T-cell (primary cell): ENCODE measurements at regions not wholly inside any gene's neighbourhood (a gene's known extent, or its start where the extent isn't known, plus 50 kb on each side); places are given as distances from the start of the nearest gene placed in this dataset.

Experiments
- ATAC-seq, 4 experiments: fragments of 200-7000 bp in 3 of 4; fragments of 150-1000 bp in 1 of 4; cut with Tn5 transposase; replicated peaks in 1 of 4; 1 replicate in 3 of 4; 2 replicates in 1 of 4; pipeline ENCODE4 v1.10.0; 2021; ENCODE audit warnings: moderate library complexity in 3 of 4, mild to moderate bottlenecking in 2 of 4, moderate number of reproducible peaks in 1 of 4
- CTCF ChIA-PET, 2 donors: fragments of 300-600 bp; sonication (Branson Sonifier 250); formaldehyde crosslinking; loops; one replicate each; lab custom pipeline; 2022; ENCODE audit warnings: antibody characterized with exemption in 2 of 2; lab: Charles Lee
- POLR2A ChIA-PET, 2 donors: fragments of 300-600 bp; sonication (Branson Sonifier 250); formaldehyde crosslinking; loops; one replicate each; lab custom pipeline; 2022; ENCODE audit warnings: antibody characterized with exemption in 2 of 2; lab: Charles Lee
- DNase-seq, 35 experiments: peaks; one replicate each; pipeline versions ENCODE4 v3.0.0 to v3.0.0-alpha.2; 2013 to 2023
- H3K27ac ChIP-seq: one replicate; pipeline ENCODE4 v1.5.1; 2013; ENCODE audit warnings: low read length
- H3K27me3 ChIP-seq, 2 experiments: replicated peaks in 1 of 2; 1 replicate in 1 of 2; 2 replicates in 1 of 2; pipeline versions ENCODE4 v1.6.1 to v1.7.0; 2013; ENCODE audit warnings: low read length in 1 of 2, mixed read lengths in 1 of 2; ENCODE audit not compliant: control insufficient read depth in 2 of 2, insufficient read depth in 2 of 2; ENCODE audit errors: extremely low read depth in 1 of 2
- H3K36me3 ChIP-seq, 2 donors: 1 replicate in 1 of 2; 2 replicates in 1 of 2; pipeline versions ENCODE4 v1.6.1 to v1.7.0; 2013; ENCODE audit warnings: low read length in 1 of 2; ENCODE audit not compliant: control insufficient read depth in 2 of 2, insufficient read depth in 1 of 2; ENCODE audit errors: extremely low read depth in 1 of 2
- H3K4me1 ChIP-seq, 2 experiments: 1 replicate in 1 of 2; 2 replicates in 1 of 2; pipeline versions ENCODE4 v1.6.1 to v1.7.0; 2013; ENCODE audit warnings: low read length in 2 of 2, mixed read lengths in 1 of 2; ENCODE audit not compliant: insufficient read depth in 2 of 2, control insufficient read depth in 1 of 2; ENCODE audit errors: extremely low read depth in 1 of 2
- H3K4me3 ChIP-seq, 2 donors: 1 replicate in 1 of 2; 2 replicates in 1 of 2; pipeline versions ENCODE4 v1.5.1 to v1.7.0; 2013; ENCODE audit warnings: mild to moderate bottlenecking in 2 of 2, low read length in 1 of 2, moderate library complexity in 1 of 2; ENCODE audit not compliant: control insufficient read depth in 1 of 2; ENCODE audit errors: extremely low read depth in 1 of 2
- H3K9me3 ChIP-seq: 2 replicates; pipeline ENCODE4 v1.7.0; 2013
- H3K27ac Mint-ChIP-seq, 2 donors: one replicate each; pipeline ENCODE4 v1.8.0; 2020 to 2021; ENCODE audit warnings: mild to moderate bottlenecking in 2 of 2, mixed read lengths in 2 of 2
- H3K27me3 Mint-ChIP-seq, 2 donors: one replicate each; pipeline ENCODE4 v1.8.0; 2021 to 2022; ENCODE audit warnings: mixed read lengths in 2 of 2
- H3K36me3 Mint-ChIP-seq: one replicate; pipeline ENCODE4 v1.8.0; 2021; ENCODE audit warnings: mixed read lengths
- H3K4me1 Mint-ChIP-seq, 3 donors: one replicate each; pipeline ENCODE4 v1.8.0; 2020 to 2022; ENCODE audit warnings: mixed read lengths in 3 of 3, mild to moderate bottlenecking in 1 of 3
- H3K4me3 Mint-ChIP-seq, 3 donors: one replicate each; pipeline ENCODE4 v1.8.0; 2020 to 2022; ENCODE audit warnings: mild to moderate bottlenecking in 3 of 3, mixed read lengths in 3 of 3, moderate library complexity in 3 of 3
- H3K9me3 Mint-ChIP-seq, 3 donors: one replicate each; pipeline ENCODE4 v1.8.0; 2020 to 2022; ENCODE audit warnings: mixed read lengths in 3 of 3
- WGBS: methylation state at CpG from one replicate; pipeline ENCODE4 v1.1.5; 2013; ENCODE audit warnings: missing lambda C conversion rate; ENCODE audit not compliant: insufficient coverage; 5-methylcytosine and 5-hydroxymethylcytosine counted together

GRCh38 chr1:232340446-232340845 lies 289.5 kb downstream of the SIPA1L2 start:
- Histone ChIP-seq H3K27ac (no peak overlapping the region), H3K4me3 (no peak overlapping the region), H3K27me3 (peaks cover 0 to 10% of the 10 kb centered on the region in 2 experiments), H3K4me1 (peaks cover 3 to 6% of the 10 kb centered on the region in 2 experiments), H3K9me3 (no peaks in the 10 kb centered on the region), H3K36me3 (no peaks in the 10 kb centered on the region)
- DNase-seq (no peak), ATAC-seq (no peak)
- H3K27ac Mint-ChIP-seq: no peak overlapping the region
- no peaks in the 10 kb centered on the region for H3K36me3 Mint-ChIP-seq
- peaks cover 8 to 11% (median 9%) of the 10 kb centered on the region in 3 donors for H3K4me1 Mint-ChIP-seq
- H3K4me3 Mint-ChIP-seq: no peak overlapping the region
- 81% methylated on average over 2 of the region's 4 CpGs for WGBS
- H3K9me3 Mint-ChIP-seq: peaks cover 0 to 6% (median 3%) of the 10 kb centered on the region in 3 donors
- peaks cover 6 to 35% of the 10 kb centered on the region in 2 donors for H3K27me3 Mint-ChIP-seq
- ChIA-PET CTCF (no interaction called here), POLR2A (no interaction called here)

DNA sequence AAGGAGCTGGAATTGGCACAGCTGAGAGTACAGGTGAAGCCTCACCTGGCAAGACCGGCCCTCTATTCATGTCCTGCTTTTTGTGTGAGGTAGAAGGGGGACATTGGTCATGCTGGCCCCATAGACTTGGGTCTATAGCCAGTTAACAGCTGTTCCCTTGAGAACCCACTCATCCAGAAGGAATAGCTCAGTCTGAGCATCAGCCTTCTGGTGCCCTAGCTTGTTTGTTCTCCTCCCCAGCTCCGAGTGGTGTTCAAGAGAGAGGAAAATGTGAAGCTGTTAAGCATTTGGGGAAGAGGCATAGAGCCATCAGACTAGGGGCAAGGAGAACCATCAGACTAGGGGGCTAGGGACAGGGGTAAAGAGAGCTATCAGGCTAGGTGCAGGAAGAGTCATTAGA lies 290.9 kb downstream of the SIPA1L2 start:
- 80% methylated on average over 1 of the region's 2 CpGs for WGBS
- ATAC-seq (no peak), DNase-seq (no peak)
- no peak overlapping the region for H3K4me3 ChIP-seq
- H3K4me1 ChIP-seq: peaks cover 9 to 20% of the 10 kb centered on the region in 2 experiments
- Mint-ChIP-seq H3K36me3 (no peaks in the 10 kb centered on the region), H3K4me3 (no peak overlapping the region), H3K27me3 (peaks cover 6 to 35% of the 10 kb centered on the region in 2 donors), H3K4me1 (peaks cover 19 to 24% (median 23%) of the 10 kb centered on the region in 3 donors), H3K9me3 (no peaks in the 10 kb centered on the region), H3K27ac (no peak overlapping the region)
- no peaks in the 10 kb centered on the region for H3K36me3 ChIP-seq
- no peaks in the 10 kb centered on the region for H3K9me3 ChIP-seq
- ChIA-PET POLR2A (no interaction called here), CTCF (no interaction called here)
- H3K27ac ChIP-seq: no peak overlapping the region
- H3K27me3 ChIP-seq: peaks cover 0 to 15% of the 10 kb centered on the region in 2 experiments

- no peaks in the 10 kb centered on the region for H3K36me3 Mint-ChIP-seq
- peaks cover 22 to 31% (median 29%) of the 10 kb centered on the region in 3 donors for H3K4me1 Mint-ChIP-seq
- no peaks in the 10 kb centered on the region for H3K9me3 Mint-ChIP-seq
- Histone ChIP-seq H3K27me3 (peaks cover 0 to 21% of the 10 kb centered on the region in 2 experiments), H3K4me3 (no peak overlapping the region), H3K36me3 (no peaks in the 10 kb centered on the region), H3K4me1 (peaks cover 9 to 20% of the 10 kb centered on the region in 2 experiments), H3K27ac (no peak overlapping the region), H3K9me3 (no peaks in the 10 kb centered on the region)
- CTCF ChIA-PET: interaction anchor here in 1 of 2 donors (2.3 kb wide), 1 partner anchor 292 kb away, joined by 6 read pairs; no protein-coding TSS in a partner anchor
- no peak for DNase-seq
- no peak overlapping the region for H3K27ac Mint-ChIP-seq
- peaks cover 3 to 26% of the 10 kb centered on the region in 2 donors for H3K27me3 Mint-ChIP-seq
- POLR2A ChIA-PET: interaction anchor here (0.6 to 0.7 kb wide), 2 partner anchors 235 to 277 kb away, joined by 3 to 4 read pairs; no protein-coding TSS in a partner anchor
- 78% methylated on average over 1 of the region's 4 CpGs for WGBS
- peak overlapping the region in 1 of 3 donors; percentile 58 for H3K4me3 Mint-ChIP-seq
- ATAC-seq: no peak
Measured at GRCh38 chr1:232335741-232336293, 294.1 kb downstream of the SIPA1L2 start.

- Mint-ChIP-seq H3K4me3 (peak overlapping the region in 2 of 3 donors; percentile 14 to 58), H3K4me1 (peaks cover 22 to 31% (median 29%) of the 10 kb centered on the region in 3 donors), H3K27ac (no peak overlapping the region), H3K9me3 (no peaks in the 10 kb centered on the region), H3K27me3 (peaks cover 3 to 26% of the 10 kb centered on the region in 2 donors), H3K36me3 (no peaks in the 10 kb centered on the region)
- ATAC-seq: peak; percentile 67 to 98 (median 86)
- ChIA-PET POLR2A (interaction anchor here in 1 of 2 donors (0.7 kb wide), 1 partner anchor 276 kb away, joined by 3 read pairs; no protein-coding TSS in a partner anchor), CTCF (interaction anchor here in 1 of 2 donors (2.3 kb wide), 1 partner anchor 292 kb away, joined by 6 read pairs; no protein-coding TSS in a partner anchor)
- Histone ChIP-seq H3K9me3 (no peaks in the 10 kb centered on the region), H3K27ac (no peak overlapping the region), H3K4me3 (peak overlapping the region in 1 of 2 donors; percentile 32), H3K27me3 (peaks cover 0 to 21% of the 10 kb centered on the region in 2 experiments), H3K36me3 (no peaks in the 10 kb centered on the region), H3K4me1 (peaks cover 9 to 20% of the 10 kb centered on the region in 2 experiments)
- 40% methylated on average over 2 of the region's 7 CpGs for WGBS
- DNase-seq: peak in 33 of 35 experiments; percentile 16 to 78 (median 44)
Measured at GRCh38 chr1:232335261-232335660, 294.7 kb downstream of the SIPA1L2 start.

DNA sequence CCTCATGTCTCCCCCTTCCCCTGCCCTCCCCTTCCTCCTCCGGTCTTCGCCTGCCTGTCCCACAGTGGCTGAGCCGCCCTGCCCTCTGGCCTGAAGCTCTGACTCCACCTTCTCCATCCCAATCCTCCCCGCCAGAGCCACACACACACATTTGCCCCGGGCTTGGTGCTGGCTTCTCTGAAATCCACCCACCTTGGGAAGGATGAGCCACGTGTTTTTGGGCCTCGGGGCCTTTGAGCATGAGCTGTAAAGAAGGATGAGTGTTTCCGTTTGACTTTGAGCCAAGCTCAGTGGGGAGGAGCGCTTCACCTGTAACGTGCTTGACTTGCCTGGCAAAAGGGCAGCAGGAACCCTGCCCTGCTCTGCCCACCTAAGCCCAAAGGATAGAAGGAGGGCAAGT lies 295.1 kb downstream of the SIPA1L2 start:
- 70% methylated on average over 3 of the region's 10 CpGs for WGBS
- ATAC-seq: no peak
- Histone ChIP-seq H3K36me3 (no peaks in the 10 kb centered on the region), H3K4me1 (peaks cover 9 to 20% of the 10 kb centered on the region in 2 experiments), H3K9me3 (no peaks in the 10 kb centered on the region), H3K4me3 (peak overlapping the region in 1 of 2 donors; percentile 32), H3K27ac (no peak overlapping the region), H3K27me3 (peaks cover 0 to 21% of the 10 kb centered on the region in 2 experiments)
- no peaks in the 10 kb centered on the region for H3K9me3 Mint-ChIP-seq
- ChIA-PET POLR2A (no interaction called here), CTCF (no interaction called here)
- peak overlapping the region in 1 of 3 donors; percentile 58 for H3K4me3 Mint-ChIP-seq
- H3K36me3 Mint-ChIP-seq: no peaks in the 10 kb centered on the region
- H3K27me3 Mint-ChIP-seq: peaks cover 3 to 26% of the 10 kb centered on the region in 2 donors
- peak in 2 of 35 experiments; percentile 4 to 5 for DNase-seq
- peaks cover 22 to 31% (median 29%) of the 10 kb centered on the region in 3 donors for H3K4me1 Mint-ChIP-seq
- H3K27ac Mint-ChIP-seq: no peak overlapping the region

GRCh38 chr1:232334246-232334645 lies 295.7 kb downstream of the SIPA1L2 start:
- peaks cover 22 to 31% (median 29%) of the 10 kb centered on the region in 3 donors for H3K4me1 Mint-ChIP-seq
- peak overlapping the region in 1 of 3 donors; percentile 58 for H3K4me3 Mint-ChIP-seq
- no peak overlapping the region for H3K27ac Mint-ChIP-seq
- no peaks in the 10 kb centered on the region for H3K9me3 ChIP-seq
- no peak overlapping the region for H3K27ac ChIP-seq
- H3K27me3 Mint-ChIP-seq: peaks cover 3 to 26% of the 10 kb centered on the region in 2 donors
- DNase-seq (no peak), ATAC-seq (no peak)
- ChIA-PET CTCF (no interaction called here), POLR2A (no interaction called here)
- no peaks in the 10 kb centered on the region for H3K9me3 Mint-ChIP-seq
- H3K36me3 ChIP-seq: no peaks in the 10 kb centered on the region
- H3K27me3 ChIP-seq: peaks cover 0 to 21% of the 10 kb centered on the region in 2 experiments
- no peaks in the 10 kb centered on the region for H3K36me3 Mint-ChIP-seq
- no peak overlapping the region for H3K4me3 ChIP-seq
- WGBS: no CpG with 5 or more reads among the region's 3 CpGs
- peaks cover 9 to 20% of the 10 kb centered on the region in 2 experiments for H3K4me1 ChIP-seq
